GM21737 (cell line): ENCODE measurements at regions not wholly inside any gene's neighbourhood (a gene's known extent, or its start where the extent isn't known, plus 50 kb on each side); places are given as distances from the start of the nearest gene placed in this dataset.
"Not testable (repeated sequence)": the region's sequence is repeated elsewhere in the genome, so short reads cannot be mapped to it uniquely, and the experiment has no call there.

Source experiments
- ATAC-seq: cut with Tn5 transposase; IDR thresholded peaks from one replicate; pipeline ENCODE4 v1.9.1; 2021; ENCODE audit warnings: mild to moderate bottlenecking, moderate library complexity; ENCODE audit not compliant: unreplicated experiment

- not testable (repeated sequence) for ATAC-seq
These were observed 61.1 kb downstream of the DEFB131A start for GRCh38 chr4:9505341-9505740.

DNA sequence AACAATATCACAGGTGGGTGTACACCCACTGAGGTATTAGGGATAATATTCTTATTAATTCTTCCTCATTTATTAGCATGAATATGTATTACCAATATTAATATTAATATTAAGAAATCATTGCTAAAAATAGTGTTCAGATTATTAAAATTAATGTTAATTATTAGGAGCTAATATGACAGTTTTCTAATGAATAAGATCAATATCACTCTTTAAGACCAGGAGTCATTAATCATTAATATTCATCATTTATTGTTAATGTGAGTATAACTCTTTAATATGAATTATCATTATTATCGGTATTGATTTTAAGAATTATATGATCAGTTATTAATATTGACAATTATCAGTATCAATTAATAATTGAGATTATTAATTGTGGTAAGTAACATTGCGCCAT is 62.5 kb downstream of the DEFB131A start:
- not testable (repeated sequence) for ATAC-seq

GRCh38 chr4:9512941-9513340 is 68.7 kb downstream of the DEFB131A start:
- not testable (repeated sequence) for ATAC-seq

GRCh38 chr4:9519631-9520030 is 75.4 kb downstream of the DEFB131A start:
- not testable (repeated sequence) for ATAC-seq

DNA sequence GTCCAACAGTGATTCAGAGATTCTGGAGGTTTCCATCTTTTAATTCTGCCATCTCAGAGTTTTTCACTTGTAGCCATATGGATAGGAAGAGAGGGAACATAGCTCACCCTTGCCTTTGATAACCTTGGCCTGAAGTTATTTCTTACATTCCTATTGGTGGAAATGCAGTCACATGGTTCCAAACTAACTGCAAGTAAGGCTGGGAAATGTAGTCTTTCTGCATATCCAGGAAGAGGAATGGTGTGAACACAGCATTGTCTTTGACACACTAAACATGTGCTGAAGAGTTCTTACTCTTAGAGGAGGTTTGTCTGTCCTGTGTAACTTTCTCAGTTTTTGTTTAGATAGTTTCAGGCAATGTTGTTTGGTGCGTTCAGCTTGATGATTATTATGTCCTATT is 78.7 kb downstream of the DEFB131A start:
- ATAC-seq: not testable (repeated sequence)

DNA sequence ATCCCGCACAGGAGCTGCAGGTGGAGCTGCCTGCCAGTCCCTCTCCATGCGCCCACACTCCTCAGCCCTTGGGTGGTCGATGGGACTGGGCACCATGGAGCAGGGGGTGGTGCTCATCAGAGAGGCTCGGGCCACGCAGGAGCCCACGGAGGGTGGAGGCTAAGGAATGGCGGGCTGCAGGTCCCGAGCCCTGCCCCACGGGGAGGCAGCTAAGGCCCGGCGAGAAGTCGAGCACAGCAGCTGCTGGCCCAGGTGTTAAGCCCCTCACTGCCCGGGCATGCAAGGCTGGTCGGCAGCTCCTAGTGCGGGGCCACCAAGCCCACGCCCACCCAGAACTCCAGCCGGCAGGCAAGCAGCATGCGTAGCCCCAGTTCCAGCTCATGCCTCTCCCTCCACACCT is 80.2 kb downstream of the DEFB131A start:
- not testable (repeated sequence) for ATAC-seq

DNA sequence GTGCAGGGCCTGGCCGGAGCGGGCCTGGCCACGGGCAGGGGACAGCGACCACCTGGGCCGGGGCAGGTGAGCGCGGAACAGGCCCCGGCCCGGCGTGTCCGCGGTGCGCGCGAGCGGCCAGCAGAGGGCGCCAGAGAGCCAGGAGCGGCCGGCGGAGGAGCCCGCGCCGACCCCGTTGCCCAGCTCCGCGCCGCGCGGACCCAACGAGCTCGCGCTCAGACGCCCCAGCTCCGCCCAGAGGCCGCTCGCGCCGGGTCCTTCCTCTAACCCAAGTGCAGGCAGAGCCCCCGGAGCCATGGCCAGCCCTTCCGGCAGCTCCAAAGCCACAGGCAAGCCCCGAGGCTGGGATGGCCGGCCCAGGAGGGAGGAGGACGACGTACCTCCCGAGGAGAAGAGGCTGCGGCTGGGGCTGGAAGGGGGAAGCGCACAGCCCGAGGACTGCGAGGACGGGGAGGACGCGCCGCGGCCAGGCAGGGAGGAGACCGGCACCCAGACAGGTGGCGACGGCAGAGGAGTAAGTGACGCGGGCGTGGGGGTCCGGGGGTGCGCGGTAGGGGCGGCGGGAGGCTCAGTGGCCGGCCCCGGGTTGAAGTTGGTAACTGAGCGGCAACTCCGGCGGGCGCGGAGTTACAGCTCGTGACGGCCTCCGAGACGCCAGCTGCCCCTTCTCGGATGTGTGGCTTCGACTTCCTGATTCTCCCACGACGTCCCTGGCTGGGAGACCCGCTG is 88.1 kb downstream of the DEFB131A start:
- not testable (repeated sequence) for ATAC-seq

DNA sequence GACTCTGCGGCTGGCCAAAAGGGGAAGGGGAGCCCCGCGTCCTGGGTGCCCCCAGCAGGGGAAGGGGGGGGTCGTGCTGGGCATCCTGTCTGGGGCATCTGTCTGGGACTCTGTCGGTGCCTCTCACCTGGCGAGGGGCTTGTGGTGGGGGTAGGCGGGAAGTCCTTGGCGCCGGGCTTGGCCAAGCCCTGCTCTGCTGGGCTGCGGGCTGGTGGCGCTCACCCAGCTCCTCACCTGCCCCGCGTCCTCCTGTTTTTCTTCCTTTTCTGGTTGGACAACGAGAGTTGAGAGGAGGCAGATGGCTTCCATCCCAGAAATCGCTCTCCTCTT is 88.6 kb downstream of the DEFB131A start:
- ATAC-seq: not testable (repeated sequence)

DNA sequence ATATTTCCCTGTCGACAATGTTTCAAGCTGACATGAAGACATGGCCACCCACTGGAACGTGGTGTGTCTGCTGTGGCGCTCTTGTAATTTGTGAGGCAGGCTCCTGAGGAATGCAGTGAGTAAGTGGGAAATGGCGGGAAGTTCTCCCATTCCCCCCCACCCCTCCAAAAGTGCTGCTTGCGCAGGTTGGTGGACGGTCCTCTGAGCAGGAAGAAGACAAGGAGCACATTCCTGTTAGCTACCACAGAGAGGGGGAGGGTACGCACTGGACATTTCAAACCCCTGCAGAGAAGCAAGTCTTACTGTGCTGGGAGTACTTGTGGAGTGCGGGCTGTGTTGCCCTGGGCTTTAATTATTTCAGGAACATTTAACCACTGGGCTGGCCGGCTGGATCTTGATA is 92.9 kb downstream of the DEFB131A start:
- ATAC-seq: not testable (repeated sequence)

GRCh38 chr4:9539939-9540520 is 95.8 kb downstream of the DEFB131A start:
- not testable (repeated sequence) for ATAC-seq

DNA sequence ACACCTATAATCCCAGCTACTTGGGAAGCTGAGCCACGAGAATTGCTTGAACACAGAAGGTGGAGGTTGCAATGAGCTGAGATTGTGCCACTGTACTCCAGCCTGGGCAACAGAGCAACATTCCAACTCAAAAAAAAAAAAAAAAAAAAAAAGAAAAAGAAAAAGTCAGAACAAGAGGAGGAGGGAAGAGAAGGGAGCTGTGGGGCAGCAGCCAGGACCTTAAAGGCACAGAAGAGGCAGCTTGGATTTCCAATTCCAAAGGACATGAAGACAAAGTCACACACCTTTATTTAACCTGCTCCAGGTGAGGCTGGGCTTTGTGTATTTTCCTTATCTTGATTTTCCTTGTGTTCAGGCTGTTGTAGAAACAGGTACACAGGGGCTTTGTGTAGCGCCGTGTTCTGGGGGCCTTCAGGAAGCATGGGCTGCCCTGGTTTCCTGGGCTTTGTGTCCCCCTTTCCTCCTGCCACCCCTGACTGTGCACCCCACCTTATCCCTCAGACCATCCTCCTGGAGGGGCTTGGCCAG is 97.2 kb downstream of the DEFB131A start:
- ATAC-seq: not testable (repeated sequence)

DNA sequence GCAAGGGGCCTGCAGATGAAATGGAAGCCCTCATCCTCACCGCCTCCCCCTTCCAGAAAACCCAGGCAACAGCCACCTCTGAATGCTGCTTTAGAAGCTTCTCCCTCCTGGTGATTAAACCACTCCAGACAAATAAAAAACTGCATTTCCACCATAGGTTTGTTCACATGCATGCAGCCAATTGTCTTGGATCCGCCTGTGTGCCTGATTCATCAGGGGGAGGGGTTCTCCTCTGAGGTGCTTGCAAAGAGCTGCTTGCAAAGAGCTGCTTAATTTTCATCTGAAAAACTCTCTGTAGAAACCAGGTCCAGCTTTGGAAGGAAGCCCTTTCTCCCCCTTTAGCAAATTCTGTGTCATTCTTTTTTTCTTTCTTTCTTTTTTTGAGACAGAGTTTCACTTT is 100.6 kb downstream of the DEFB131A start:
- not testable (repeated sequence) for ATAC-seq

GRCh38 chr4:9547470-9547869 is 103.3 kb downstream of the DEFB131A start:
- not testable (repeated sequence) for ATAC-seq

- not testable (repeated sequence) for ATAC-seq
These were observed 111.9 kb downstream of the DEFB131A start for GRCh38 chr4:9556076-9556475.

- not testable (repeated sequence) for ATAC-seq
These were observed 133.7 kb downstream of the DEFB131A start for GRCh38 chr4:9577869-9578268.

DNA sequence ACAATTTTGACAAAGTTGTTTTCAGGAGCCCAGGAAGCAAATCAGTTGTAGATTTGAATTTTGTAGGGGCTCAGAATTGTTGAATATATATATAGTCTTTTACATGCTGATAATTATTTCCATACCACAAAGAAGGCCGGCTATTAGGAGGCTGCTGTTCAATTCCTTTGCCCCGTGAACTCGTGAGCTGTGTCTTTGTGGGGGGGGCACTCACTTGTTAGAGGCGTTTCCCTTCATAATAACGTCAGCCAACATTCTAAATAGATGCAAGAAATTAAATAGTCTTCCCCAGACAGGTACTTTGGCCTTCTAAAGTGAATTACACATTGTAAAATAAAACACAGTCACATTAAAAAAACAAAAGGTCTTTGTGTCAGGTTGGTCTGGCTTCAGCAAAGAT is 138.7 kb downstream of the DEFB131A start:
- ATAC-seq: not testable (repeated sequence)

GRCh38 chr4:9592010-9592409 is 147.8 kb downstream of the DEFB131A start:
- ATAC-seq: no peak

DNA sequence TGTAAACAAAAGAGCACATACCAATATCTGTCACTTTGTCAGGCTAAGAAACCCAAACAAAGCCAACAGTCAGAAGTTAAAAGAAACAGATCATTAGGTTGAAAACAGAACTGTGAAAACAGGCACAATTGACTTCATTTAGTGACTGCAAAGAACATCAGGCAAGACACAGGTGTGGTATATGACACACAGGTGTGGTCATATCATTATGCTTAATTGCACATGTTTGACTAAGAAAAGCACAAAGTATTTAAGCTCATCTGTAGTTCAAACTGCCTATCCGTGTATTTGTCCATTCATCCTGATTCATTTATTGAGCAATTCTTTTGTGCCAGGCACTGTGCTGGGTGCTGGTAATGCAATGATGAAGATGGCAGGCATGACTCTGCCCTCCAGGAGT is 150.7 kb downstream of the DEFB131A start:
- ATAC-seq: no peak

GRCh38 chr4:9595531-9595930 is 151.3 kb downstream of the DEFB131A start:
- not testable (repeated sequence) for ATAC-seq

GRCh38 chr4:9599266-9599665 is 155.1 kb downstream of the DEFB131A start:
- ATAC-seq: no peak

DNA sequence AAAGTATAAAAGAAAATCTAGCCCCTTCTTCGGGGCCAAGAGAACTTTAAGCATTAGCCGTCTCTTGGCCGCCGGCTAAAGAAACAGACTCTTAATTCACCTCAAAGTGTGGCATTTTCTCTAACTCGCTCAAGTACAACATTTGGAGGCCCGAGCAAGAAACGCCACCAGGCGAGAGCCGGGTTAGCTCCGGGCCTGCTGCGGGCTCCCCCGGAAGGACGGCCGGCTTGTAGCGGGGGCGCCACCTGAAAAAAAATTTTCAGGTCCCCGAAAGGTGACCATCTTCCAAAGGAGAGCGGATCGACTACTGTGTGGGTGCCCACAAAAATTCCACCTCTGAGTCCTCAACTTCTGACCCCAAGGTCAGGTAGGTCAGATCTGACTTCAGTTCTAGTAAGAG is 156.0 kb downstream of the DEFB131A start:
- no peak for ATAC-seq

DNA sequence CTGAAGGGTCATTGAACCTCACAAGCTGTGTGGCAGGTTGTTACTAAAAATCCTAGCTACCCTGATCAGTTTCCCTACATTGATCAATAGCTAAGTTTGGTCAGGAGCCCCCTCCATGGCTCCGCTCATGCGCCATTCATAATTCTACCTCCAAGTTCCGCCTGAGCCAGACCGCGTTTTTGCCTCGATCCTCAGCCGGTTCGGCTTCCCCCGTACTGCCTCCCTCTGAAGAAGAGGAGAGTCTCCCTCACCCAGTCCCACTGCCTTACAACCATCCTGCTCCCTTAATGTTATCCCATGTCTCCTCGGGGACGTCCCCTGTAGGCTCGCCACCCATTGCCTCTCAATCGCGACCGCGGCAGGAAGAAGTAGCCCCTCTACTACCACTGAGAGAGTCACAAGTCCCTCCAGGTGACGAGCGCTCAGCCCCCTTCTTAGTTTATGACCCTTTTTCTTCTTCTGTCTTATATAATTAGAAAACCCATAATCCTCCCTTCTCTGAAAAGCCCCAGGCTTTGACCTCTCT is 158.2 kb downstream of the DEFB131A start:
- ATAC-seq: no peak
